OCI-LY3 (cell line): ENCODE measurements at regions not wholly inside any gene's neighbourhood (a gene's known extent, or its start where the extent isn't known, plus 50 kb on each side); places are given as distances from the start of the nearest gene placed in this dataset.

Experiments
- CTCF ChIP-seq: fragments of 200-600, 300-600 bp; sonication (generic); IDR thresholded peaks from 2 replicates; pipeline ENCODE4 v1.5.1; 2014; ENCODE audit warnings: antibody characterized with exemption, low read length, low read depth
- EZH2phosphoT487 ChIP-seq: fragments of 200-600 bp; shearing (Covaris generic); IDR thresholded peaks from 2 replicates; pipeline ENCODE4 v1.6.1; 2018; ENCODE audit warnings: antibody characterized with exemption, mixed run types, low read depth

GRCh38 chr15:93253681-93254080 lies 164.7 kb upstream of the RGMA start:
- TF ChIP-seq CTCF (no peak), EZH2phosphoT487 (no peak)
